NT2/D1 (cell line): ENCODE measurements at regions not wholly inside any gene's neighbourhood (a gene's known extent, or its start where the extent isn't known, plus 50 kb on each side); places are given as distances from the start of the nearest gene placed in this dataset.

Source experiments
- DNase-seq: peaks from one replicate; pipeline ENCODE4 v3.0.0-alpha.2; 2011; ENCODE audit warnings: low read depth, low spot score
- H3K27me3 ChIP-seq: 2 replicates; pipeline ENCODE4 v1.6.0; 2011; ENCODE audit warnings: mild to moderate bottlenecking; ENCODE audit not compliant: insufficient read length, insufficient read depth
- H3K36me3 ChIP-seq: 2 replicates; pipeline ENCODE4 v1.6.1; 2011; ENCODE audit warnings: mild to moderate bottlenecking, low read length, mixed read lengths; ENCODE audit not compliant: insufficient read depth, insufficient read length
- H3K4me1 ChIP-seq: 2 replicates; pipeline ENCODE4 v1.5.1; 2011; ENCODE audit not compliant: insufficient read depth, insufficient read length
- H3K4me3 ChIP-seq: 2 replicates; pipeline ENCODE4 v1.5.1; 2011; ENCODE audit warnings: low read depth; ENCODE audit not compliant: insufficient read length
- H3K9ac ChIP-seq: 2 replicates; pipeline ENCODE4 v1.6.0; 2011; ENCODE audit warnings: low read depth; ENCODE audit not compliant: insufficient read length
- H3K9me3 ChIP-seq: 2 replicates; pipeline ENCODE4 v1.5.1; 2011; ENCODE audit warnings: mild to moderate bottlenecking, low read length; ENCODE audit not compliant: insufficient read depth
- SUZ12 ChIP-seq: IDR thresholded peaks from 2 replicates; pipeline ENCODE4 v1.6.1; 2011; ENCODE audit not compliant: insufficient read length, insufficient read depth; ENCODE audit errors: extremely low read depth
- YY1 ChIP-seq: IDR thresholded peaks from 2 replicates; pipeline ENCODE4 v1.6.1; 2011; ENCODE audit not compliant: insufficient read length, insufficient read depth
- ZNF274 ChIP-seq: IDR thresholded peaks from 2 replicates; pipeline ENCODE4 v1.6.1; 2011; ENCODE audit warnings: mild to moderate bottlenecking, low read depth, low read length

GRCh38 chr2:236399409-236399808 lies 135.2 kb upstream of the ASB18 start:
- no peak for TF ChIP-seq SUZ12
- TF ChIP-seq YY1, result no peak
- no peak for TF ChIP-seq ZNF274
- no peaks in the 10 kb centered on the region for H3K36me3 ChIP-seq
- no peak overlapping the region for H3K9ac ChIP-seq
- H3K27me3 ChIP-seq, result no peaks in the 10 kb centered on the region
- no peak for DNase-seq
- H3K4me3 ChIP-seq, result no peak overlapping the region
- peaks cover 10% of the 10 kb centered on the region for H3K4me1 ChIP-seq
- no peaks in the 10 kb centered on the region for H3K9me3 ChIP-seq

DNA sequence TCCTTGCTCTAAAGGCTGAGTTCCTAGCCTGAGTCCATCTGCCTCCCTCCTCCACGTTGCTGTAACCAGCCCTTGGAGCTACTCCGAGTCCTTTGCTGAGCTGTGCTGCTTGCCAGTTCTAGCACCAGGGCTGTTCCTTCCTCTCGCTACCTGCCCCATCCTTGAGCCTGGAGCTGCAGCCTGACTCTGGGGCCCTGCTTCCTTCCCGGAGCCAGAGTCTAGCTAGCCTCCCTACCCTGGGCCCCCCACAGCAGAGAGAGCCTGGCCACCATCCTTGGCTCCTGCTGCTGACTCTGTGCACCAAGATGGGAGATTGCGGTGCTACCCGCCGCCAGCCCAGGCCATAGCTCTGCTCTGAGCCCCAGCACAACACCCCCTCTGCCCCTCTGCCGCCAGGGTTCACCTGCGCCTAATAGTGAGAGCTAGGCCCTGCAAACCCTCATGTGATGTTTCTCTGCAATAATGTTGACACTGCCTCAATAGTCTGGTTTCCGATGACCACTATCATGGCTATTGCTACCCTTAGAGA lies 135.9 kb upstream of the ASB18 start:
- H3K27me3 ChIP-seq, result no peaks in the 10 kb centered on the region
- no peak overlapping the region for H3K9ac ChIP-seq
- DNase-seq, result no peak
- H3K4me3 ChIP-seq, result no peak overlapping the region
- H3K36me3 ChIP-seq, result no peaks in the 10 kb centered on the region
- H3K4me1 ChIP-seq, result peaks cover 10% of the 10 kb centered on the region
- TF ChIP-seq SUZ12, result no peak
- TF ChIP-seq ZNF274, result no peak
- TF ChIP-seq YY1, result no peak
- no peaks in the 10 kb centered on the region for H3K9me3 ChIP-seq

GRCh38 chr2:236400594-236401360 lies 136.6 kb upstream of the ASB18 start:
- H3K9me3 ChIP-seq, result no peaks in the 10 kb centered on the region
- H3K27me3 ChIP-seq, result no peaks in the 10 kb centered on the region
- peaks cover 10% of the 10 kb centered on the region for H3K4me1 ChIP-seq
- TF ChIP-seq SUZ12 (no peak), ZNF274 (no peak), YY1 (no peak)
- no peak for DNase-seq
- H3K9ac ChIP-seq, result no peak overlapping the region
- no peak overlapping the region for H3K4me3 ChIP-seq
- H3K36me3 ChIP-seq, result no peaks in the 10 kb centered on the region

DNA sequence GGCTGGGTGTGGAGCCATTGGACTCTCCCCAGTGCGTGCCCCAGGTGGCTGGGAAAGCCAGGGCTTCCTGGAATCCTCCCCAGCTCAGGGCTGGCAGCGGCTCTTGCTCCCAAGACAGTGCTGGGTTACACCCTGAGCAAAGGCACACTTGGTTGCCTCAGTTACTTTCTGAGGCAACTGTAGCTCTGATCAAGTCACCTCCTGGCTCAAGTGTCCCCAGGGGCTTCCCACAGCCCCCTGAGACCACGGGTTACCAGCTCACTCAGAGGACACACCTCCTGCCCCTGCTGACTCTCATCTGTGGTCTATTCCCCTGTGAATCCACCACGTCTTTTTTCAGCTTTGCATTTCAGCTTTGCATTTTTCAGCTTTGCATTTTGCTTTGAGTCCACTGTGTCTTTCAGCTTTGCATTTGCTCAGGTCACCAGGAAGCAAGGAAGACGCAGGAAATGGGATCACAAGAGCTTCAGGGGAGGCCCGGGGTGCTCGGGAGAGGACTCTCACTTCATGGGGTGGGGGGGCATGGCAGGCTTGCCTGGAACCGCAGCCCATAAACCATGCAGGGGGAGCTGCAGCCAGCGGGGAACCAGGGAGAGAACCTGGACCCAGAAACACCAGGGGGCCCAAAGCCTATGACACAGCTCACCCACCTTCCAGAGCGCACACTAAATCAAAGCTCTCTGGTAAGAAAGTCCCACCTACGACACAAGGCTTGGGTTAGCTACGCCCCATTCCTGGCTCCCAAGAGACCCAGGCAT lies 138.0 kb upstream of the ASB18 start:
- Histone ChIP-seq H3K4me1 (peaks cover 10% of the 10 kb centered on the region), H3K4me3 (no peak overlapping the region), H3K9ac (no peak overlapping the region), H3K36me3 (no peaks in the 10 kb centered on the region), H3K9me3 (no peaks in the 10 kb centered on the region), H3K27me3 (no peaks in the 10 kb centered on the region)
- TF ChIP-seq SUZ12, result no peak
- no peak for TF ChIP-seq YY1
- TF ChIP-seq ZNF274, result no peak
- no peak for DNase-seq

- Histone ChIP-seq H3K4me1 (peaks cover 10% of the 10 kb centered on the region), H3K27me3 (no peaks in the 10 kb centered on the region), H3K9me3 (no peaks in the 10 kb centered on the region), H3K4me3 (no peak overlapping the region), H3K36me3 (no peaks in the 10 kb centered on the region), H3K9ac (peak overlapping the region; percentile 1)
- TF ChIP-seq YY1, result no peak
- TF ChIP-seq SUZ12, result no peak
- TF ChIP-seq ZNF274, result no peak
- no peak for DNase-seq
Measured at GRCh38 chr2:236403125-236403524, 138.9 kb upstream of the ASB18 start.

- TF ChIP-seq SUZ12, result no peak
- no peak for TF ChIP-seq YY1
- no peak for TF ChIP-seq ZNF274
- H3K4me1 ChIP-seq, result peaks cover 10% of the 10 kb centered on the region
- H3K9ac ChIP-seq, result no peak overlapping the region
- H3K4me3 ChIP-seq, result no peak overlapping the region
- no peaks in the 10 kb centered on the region for H3K36me3 ChIP-seq
- H3K9me3 ChIP-seq, result no peaks in the 10 kb centered on the region
- DNase-seq, result no peak
- H3K27me3 ChIP-seq, result no peaks in the 10 kb centered on the region
Measured at GRCh38 chr2:236403811-236404210, 139.6 kb upstream of the ASB18 start.

GRCh38 chr2:236404346-236404745 lies 140.1 kb upstream of the ASB18 start:
- no peak for TF ChIP-seq SUZ12
- TF ChIP-seq YY1, result no peak
- TF ChIP-seq ZNF274, result no peak
- H3K9me3 ChIP-seq, result no peaks in the 10 kb centered on the region
- DNase-seq, result no peak

More at GRCh38 chr2:236404346-236404745, 140.1 kb upstream of the ASB18 start:
- H3K4me3 ChIP-seq, result no peak overlapping the region
- H3K4me1 ChIP-seq, result peaks cover 10% of the 10 kb centered on the region
- H3K9ac ChIP-seq, result no peak overlapping the region
- no peaks in the 10 kb centered on the region for H3K27me3 ChIP-seq
- no peaks in the 10 kb centered on the region for H3K36me3 ChIP-seq
